OCI-LY3 (cell line): ENCODE measurements at regions not wholly inside any gene's neighbourhood (a gene's known extent, or its start where the extent isn't known, plus 50 kb on each side); places are given as distances from the start of the nearest gene placed in this dataset.

ENCODE experiments used
- CTCF ChIP-seq: fragments of 200-600, 300-600 bp; sonication (generic); IDR thresholded peaks from 2 replicates; pipeline ENCODE4 v1.5.1; 2014; ENCODE audit warnings: antibody characterized with exemption, low read length, low read depth
- EZH2phosphoT487 ChIP-seq: fragments of 200-600 bp; shearing (Covaris generic); IDR thresholded peaks from 2 replicates; pipeline ENCODE4 v1.6.1; 2018; ENCODE audit warnings: antibody characterized with exemption, mixed run types, low read depth

GRCh38 chr4:79087071-79087470 lies 147.8 kb upstream of the PAQR3 start:
- no peak for TF ChIP-seq CTCF
- TF ChIP-seq EZH2phosphoT487: no peak
